Cardiac fibroblast (primary cell): ENCODE measurements at regions not wholly inside any gene's neighbourhood (a gene's known extent, or its start where the extent isn't known, plus 50 kb on each side); places are given as distances from the start of the nearest gene placed in this dataset.
"Not testable (repeated sequence)": the region's sequence is repeated elsewhere in the genome, so short reads cannot be mapped to it uniquely, and the experiment has no call there.

ENCODE experiments used
- DNase-seq, 2 donors: peaks; one replicate each; pipeline versions ENCODE4 v3.0.0 to v3.0.0-alpha.2; 2010; ENCODE audit warnings: low read depth in 2 of 2
- H3K4me3 ChIP-seq, 2 donors: replicated peaks in 1 of 2; 1 replicate in 1 of 2; 2 replicates in 1 of 2; pipeline ENCODE4 v1.5.1; 2011; ENCODE audit warnings: low read depth in 2 of 2, low read length in 2 of 2, mild to moderate bottlenecking in 2 of 2, moderate library complexity in 1 of 2
- CTCF ChIP-seq: IDR thresholded peaks from one replicate; pipeline ENCODE4 v1.5.1; 2011; ENCODE audit warnings: low read depth, mild to moderate bottlenecking, low read length, inconsistent platforms

- peak in 1 of 2 donors; percentile 79 for DNase-seq
- no peak for TF ChIP-seq CTCF
- H3K4me3 ChIP-seq: no peak overlapping the region
Measured at GRCh38 chr3:162978136-162978535, 1481.5 kb downstream of the OTOL1 start.

- no peak overlapping the region for H3K4me3 ChIP-seq
- peak; percentile 8 to 31 for DNase-seq
- no peak for TF ChIP-seq CTCF
Measured at GRCh38 chr3:162984746-162985145, 1488.1 kb downstream of the OTOL1 start.

GRCh38 chr3:162987085-162987794 is 1490.6 kb downstream of the OTOL1 start:
- DNase-seq, H3K4me3 ChIP-seq: not testable (repeated sequence)

GRCh38 chr3:162992741-162993140 is 1496.1 kb downstream of the OTOL1 start:
- TF ChIP-seq CTCF: no peak
- H3K4me3 ChIP-seq: no peak overlapping the region
- no peak for DNase-seq

- H3K4me3 ChIP-seq: no peak overlapping the region
- no peak for DNase-seq
- no peak for TF ChIP-seq CTCF
Measured at GRCh38 chr3:162994165-162994564, 1497.6 kb downstream of the OTOL1 start.

GRCh38 chr3:162996368-162996767 is 1499.8 kb downstream of the OTOL1 start:
- DNase-seq: no peak
- no peak overlapping the region for H3K4me3 ChIP-seq
- no peak for TF ChIP-seq CTCF

- no peak overlapping the region for H3K4me3 ChIP-seq
- TF ChIP-seq CTCF: no peak
- DNase-seq: no peak
Measured at GRCh38 chr3:162998205-162998604, 1501.6 kb downstream of the OTOL1 start.
